Gastroesophageal sphincter (tissue), 3 donors: ENCODE measurements at regions not wholly inside any gene's neighbourhood (a gene's known extent, or its start where the extent isn't known, plus 50 kb on each side); places are given as distances from the start of the nearest gene placed in this dataset.

ENCODE experiments used
- EP300 ChIP-seq: sonication (generic); formaldehyde crosslinking; IDR thresholded peaks from one replicate; pipeline ENCODE4 v1.6.1; 2017; ENCODE audit warnings: antibody characterized with exemption, mild to moderate bottlenecking
- POLR2AphosphoS5 ChIP-seq: sonication (generic); formaldehyde crosslinking; IDR thresholded peaks from one replicate; pipeline ENCODE4 v1.6.1; 2017; ENCODE audit warnings: antibody characterized with exemption
- TF ChIP-seq, protein P1 (sequence below), 4 experiments: fragments of 200-600 bp in 2 of 4; fragments of 450-650 bp in 2 of 4; sonication (generic) in 1 of 4; IDR thresholded peaks; one replicate each; pipeline ENCODE4 v1.5.1; 2017 to 2019; ENCODE audit warnings: antibody characterized with exemption in 4 of 4, mild to moderate bottlenecking in 2 of 4, moderate library complexity in 2 of 4

DNA sequence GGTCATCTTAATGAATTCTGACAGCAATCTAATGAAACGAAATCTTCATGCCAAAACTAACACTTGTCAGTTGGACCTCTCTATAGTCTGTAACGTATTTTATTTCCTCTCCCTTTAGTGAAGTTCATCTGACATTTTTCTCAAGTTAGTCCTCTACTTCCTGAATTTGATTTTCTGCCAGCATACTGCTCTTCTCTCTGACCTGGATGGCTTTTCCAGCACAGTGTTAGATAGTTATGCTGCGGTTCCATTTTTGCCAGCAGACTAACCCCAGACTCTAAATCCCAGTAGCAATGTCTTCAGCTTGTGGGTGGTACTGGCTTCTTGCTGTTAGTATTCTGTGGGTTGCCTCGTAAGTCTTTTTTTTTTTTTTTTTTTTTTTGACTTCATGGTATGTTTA is 146.7 kb upstream of the VEGFC start:
- TF ChIP-seq EP300 (no peak), POLR2AphosphoS5 (no peak)
- TF ChIP-seq, protein P1, sequence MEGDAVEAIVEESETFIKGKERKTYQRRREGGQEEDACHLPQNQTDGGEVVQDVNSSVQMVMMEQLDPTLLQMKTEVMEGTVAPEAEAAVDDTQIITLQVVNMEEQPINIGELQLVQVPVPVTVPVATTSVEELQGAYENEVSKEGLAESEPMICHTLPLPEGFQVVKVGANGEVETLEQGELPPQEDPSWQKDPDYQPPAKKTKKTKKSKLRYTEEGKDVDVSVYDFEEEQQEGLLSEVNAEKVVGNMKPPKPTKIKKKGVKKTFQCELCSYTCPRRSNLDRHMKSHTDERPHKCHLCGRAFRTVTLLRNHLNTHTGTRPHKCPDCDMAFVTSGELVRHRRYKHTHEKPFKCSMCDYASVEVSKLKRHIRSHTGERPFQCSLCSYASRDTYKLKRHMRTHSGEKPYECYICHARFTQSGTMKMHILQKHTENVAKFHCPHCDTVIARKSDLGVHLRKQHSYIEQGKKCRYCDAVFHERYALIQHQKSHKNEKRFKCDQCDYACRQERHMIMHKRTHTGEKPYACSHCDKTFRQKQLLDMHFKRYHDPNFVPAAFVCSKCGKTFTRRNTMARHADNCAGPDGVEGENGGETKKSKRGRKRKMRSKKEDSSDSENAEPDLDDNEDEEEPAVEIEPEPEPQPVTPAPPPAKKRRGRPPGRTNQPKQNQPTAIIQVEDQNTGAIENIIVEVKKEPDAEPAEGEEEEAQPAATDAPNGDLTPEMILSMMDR (IDR thresholded peaks at IDR 0.05) = no peak
